ENCODE measurements at regions not wholly inside any gene's neighbourhood (a gene's known extent, or its start where the extent isn't known, plus 50 kb on each side); places are given as distances from the start of the nearest gene placed in this dataset.

DNA sequence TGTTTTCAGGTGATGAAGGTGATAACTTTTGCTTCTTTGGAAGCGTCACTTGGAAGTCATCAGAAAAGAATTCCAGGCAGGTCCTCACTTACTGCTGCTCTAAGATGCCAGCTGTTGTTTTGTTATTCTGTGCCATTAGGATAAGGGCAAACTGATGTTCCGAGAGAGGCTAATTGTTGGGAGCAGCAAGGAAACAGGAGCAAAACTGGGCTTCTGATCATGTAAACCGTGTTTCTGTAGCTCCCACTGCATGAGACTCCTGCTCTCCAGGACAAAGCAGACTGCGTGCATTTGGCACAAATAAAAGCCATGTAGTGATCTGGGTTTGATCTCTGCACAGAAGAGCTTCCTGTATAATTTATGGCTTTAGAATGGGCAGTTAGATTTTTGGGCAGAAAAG lies 248.2 kb downstream of the MAN2A1 start:
- Histone ChIP-seq H4K20me1 (ENCODE audit: insufficient read depth, low read length) (no peaks in the 10 kb centered on the region), H3K9me3 (ENCODE audit: low read length) (peaks cover 6% of the 10 kb centered on the region; the same call in 1 of the 2 replicates), H3K4me1 (ENCODE audit: insufficient read depth, low read length, severe bottlenecking) (peaks cover 37% of the 10 kb centered on the region), H3K27me3 (ENCODE audit: insufficient read depth, low read length) (no peaks in the 10 kb centered on the region), H2AFZ (ENCODE audit: low read length) (no peak overlapping the region), H3K4me3 (ENCODE audit: low read depth, low read length, poor library complexity, severe bottlenecking) (no peak overlapping the region), H3K9ac (ENCODE audit: low read length) (no peak overlapping the region), H3K79me2 (ENCODE audit: insufficient read depth, low read length) (no peaks in the 10 kb centered on the region; the same call in 1 of the 2 replicates), H3K27ac (ENCODE audit: low read depth, low read length, poor library complexity, severe bottlenecking) (no peak overlapping the region), H3K4me2 (ENCODE audit: low read length) (no peak overlapping the region), H3K36me3 (ENCODE audit: insufficient read depth, low read length) (peaks cover 26% of the 10 kb centered on the region), H3F3A (ENCODE audit: insufficient read depth, low read length) (no peaks in the 10 kb centered on the region), H3K9me2 (ENCODE audit: low read depth, low read length) (no peaks in the 10 kb centered on the region)
- TF ChIP-seq EZH2 (IDR thresholded peaks at IDR 0.05; ENCODE audit: borderline replicate concordance, low read length) = no peak
- TF ChIP-seq, protein P1, sequence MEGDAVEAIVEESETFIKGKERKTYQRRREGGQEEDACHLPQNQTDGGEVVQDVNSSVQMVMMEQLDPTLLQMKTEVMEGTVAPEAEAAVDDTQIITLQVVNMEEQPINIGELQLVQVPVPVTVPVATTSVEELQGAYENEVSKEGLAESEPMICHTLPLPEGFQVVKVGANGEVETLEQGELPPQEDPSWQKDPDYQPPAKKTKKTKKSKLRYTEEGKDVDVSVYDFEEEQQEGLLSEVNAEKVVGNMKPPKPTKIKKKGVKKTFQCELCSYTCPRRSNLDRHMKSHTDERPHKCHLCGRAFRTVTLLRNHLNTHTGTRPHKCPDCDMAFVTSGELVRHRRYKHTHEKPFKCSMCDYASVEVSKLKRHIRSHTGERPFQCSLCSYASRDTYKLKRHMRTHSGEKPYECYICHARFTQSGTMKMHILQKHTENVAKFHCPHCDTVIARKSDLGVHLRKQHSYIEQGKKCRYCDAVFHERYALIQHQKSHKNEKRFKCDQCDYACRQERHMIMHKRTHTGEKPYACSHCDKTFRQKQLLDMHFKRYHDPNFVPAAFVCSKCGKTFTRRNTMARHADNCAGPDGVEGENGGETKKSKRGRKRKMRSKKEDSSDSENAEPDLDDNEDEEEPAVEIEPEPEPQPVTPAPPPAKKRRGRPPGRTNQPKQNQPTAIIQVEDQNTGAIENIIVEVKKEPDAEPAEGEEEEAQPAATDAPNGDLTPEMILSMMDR (IDR thresholded peaks at IDR 0.05; ENCODE audit: low read length) = no peak

DNA sequence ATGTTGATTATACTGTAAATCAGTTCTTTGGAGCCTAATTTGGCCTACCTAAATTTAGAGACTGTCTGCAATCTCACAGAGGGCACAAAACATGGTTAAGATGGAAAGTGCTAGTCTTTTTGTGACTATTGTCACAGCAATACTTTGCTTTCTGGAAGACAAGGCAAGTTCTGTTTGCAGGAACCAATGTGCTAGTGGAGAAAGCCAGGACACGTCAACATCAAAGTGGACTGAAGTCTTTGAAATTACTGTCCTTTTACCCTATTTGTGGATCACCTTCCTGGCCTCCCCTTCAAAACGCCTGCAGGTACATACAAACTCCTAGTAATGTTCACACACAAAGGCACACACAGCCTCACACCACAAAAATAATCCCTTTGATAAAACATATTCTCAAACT lies 248.7 kb downstream of the MAN2A1 start:
- Histone ChIP-seq H4K20me1 (ENCODE audit: insufficient read depth, low read length) (no peaks in the 10 kb centered on the region), H3K27ac (ENCODE audit: low read depth, low read length, poor library complexity, severe bottlenecking) (no peak overlapping the region), H3K36me3 (ENCODE audit: insufficient read depth, low read length) (peaks cover 26% of the 10 kb centered on the region), H3K9me2 (ENCODE audit: low read depth, low read length) (no peaks in the 10 kb centered on the region), H3K9ac (ENCODE audit: low read length) (no peak overlapping the region), H3K27me3 (ENCODE audit: insufficient read depth, low read length) (no peaks in the 10 kb centered on the region), H3F3A (ENCODE audit: insufficient read depth, low read length) (no peaks in the 10 kb centered on the region), H3K4me1 (ENCODE audit: insufficient read depth, low read length, severe bottlenecking) (peaks cover 37% of the 10 kb centered on the region), H3K4me3 (ENCODE audit: low read depth, low read length, poor library complexity, severe bottlenecking) (no peak overlapping the region), H2AFZ (ENCODE audit: low read length) (no peak overlapping the region), H3K79me2 (ENCODE audit: insufficient read depth, low read length) (no peaks in the 10 kb centered on the region; the same call in 1 of the 2 replicates), H3K9me3 (ENCODE audit: low read length) (peaks cover 6% of the 10 kb centered on the region; the same call in 1 of the 2 replicates), H3K4me2 (ENCODE audit: low read length) (no peak overlapping the region)
- TF ChIP-seq EZH2 (IDR thresholded peaks at IDR 0.05; ENCODE audit: borderline replicate concordance, low read length) = no peak
- TF ChIP-seq, protein P1 (IDR thresholded peaks at IDR 0.05; ENCODE audit: low read length) = no peak

DNA sequence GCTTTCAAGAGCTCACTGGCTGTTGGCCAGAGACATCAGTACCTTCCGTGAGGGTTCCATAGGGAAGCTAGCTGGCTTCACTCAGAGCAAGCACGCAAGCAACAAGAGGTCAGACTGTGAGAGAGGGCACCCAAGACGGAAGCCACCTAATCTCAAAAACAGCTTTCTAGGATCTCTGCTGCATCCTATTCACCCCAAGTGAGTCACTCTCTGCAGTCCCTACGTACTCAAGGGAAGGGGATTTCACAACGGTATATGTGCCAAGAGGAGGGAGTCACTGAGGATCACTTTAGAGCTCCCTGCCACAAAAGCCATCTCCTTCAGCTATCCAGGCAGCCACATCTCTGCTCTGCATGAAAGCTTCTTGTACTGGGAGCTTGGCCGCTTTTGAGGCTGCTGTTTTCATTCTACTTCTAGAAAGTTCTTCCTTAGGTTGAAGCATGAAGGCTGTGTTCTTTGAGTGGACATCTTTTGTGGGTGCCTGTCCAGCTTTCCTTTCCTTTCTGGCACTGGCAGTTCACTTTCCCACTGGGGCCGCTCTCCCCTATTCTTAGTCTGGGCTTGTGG lies 249.5 kb downstream of the MAN2A1 start:
- H3K4me1 ChIP-seq (ENCODE audit: insufficient read depth, low read length, severe bottlenecking) = peaks cover 42% of the 10 kb centered on the region
- no peaks in the 10 kb centered on the region; the same call in 1 of the 2 replicates for H3K79me2 ChIP-seq (ENCODE audit: insufficient read depth, low read length)
- no peaks in the 10 kb centered on the region for H4K20me1 ChIP-seq (ENCODE audit: insufficient read depth, low read length)
- peaks cover 26% of the 10 kb centered on the region for H3K36me3 ChIP-seq (ENCODE audit: insufficient read depth, low read length)
- no peak overlapping the region for H3K9ac ChIP-seq (ENCODE audit: low read length)
- no peak for TF ChIP-seq EZH2 (IDR thresholded peaks at IDR 0.05; ENCODE audit: borderline replicate concordance, low read length)
- TF ChIP-seq, protein P1 (IDR thresholded peaks at IDR 0.05; ENCODE audit: low read length) = no peak
- peaks cover 6% of the 10 kb centered on the region; the same call in 1 of the 2 replicates for H3K9me3 ChIP-seq (ENCODE audit: low read length)
- no peak overlapping the region for H3K4me2 ChIP-seq (ENCODE audit: low read length)
- H3K27me3 ChIP-seq (ENCODE audit: insufficient read depth, low read length) = no peaks in the 10 kb centered on the region
- no peak overlapping the region for H2AFZ ChIP-seq (ENCODE audit: low read length)
- no peak overlapping the region for H3K4me3 ChIP-seq (ENCODE audit: low read depth, low read length, poor library complexity, severe bottlenecking)
- no peaks in the 10 kb centered on the region for H3F3A ChIP-seq (ENCODE audit: insufficient read depth, low read length)
- H3K9me2 ChIP-seq (ENCODE audit: low read depth, low read length) = no peaks in the 10 kb centered on the region
- no peak overlapping the region for H3K27ac ChIP-seq (ENCODE audit: low read depth, low read length, poor library complexity, severe bottlenecking)

All from OCI-LY1 (cell line).